ENCODE measurements at regions not wholly inside any gene's neighbourhood (a gene's known extent, or its start where the extent isn't known, plus 50 kb on each side); places are given as distances from the start of the nearest gene placed in this dataset.

DNA sequence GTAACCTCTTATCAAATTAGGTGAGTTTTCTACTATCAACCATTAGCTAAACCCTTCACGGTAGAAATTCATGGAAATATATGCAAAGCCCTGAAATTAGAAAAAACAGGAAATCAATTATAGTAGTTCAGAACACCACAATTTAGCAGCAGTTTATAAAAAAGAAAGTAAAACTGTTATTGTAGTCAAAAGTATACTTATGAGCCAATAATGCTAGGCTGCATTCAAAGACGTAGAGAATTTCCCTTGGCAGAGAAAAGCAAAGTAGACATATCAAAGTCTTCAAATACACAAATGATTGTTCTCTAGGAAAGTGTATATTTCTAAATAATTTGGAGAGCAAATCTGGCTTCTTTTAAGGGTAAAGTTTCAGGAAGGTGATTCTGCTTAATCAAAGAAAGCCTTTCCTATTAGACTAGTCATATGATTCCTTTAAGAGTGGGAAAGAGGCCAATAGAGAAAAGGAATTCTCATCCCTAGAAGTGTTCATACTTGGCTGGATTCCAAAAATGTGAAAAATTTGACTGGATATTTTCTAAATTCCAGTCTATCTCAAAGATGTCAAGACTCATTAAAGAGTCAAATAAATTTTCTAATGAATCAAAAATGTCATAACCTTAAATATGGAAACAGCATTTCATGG is 185.5 kb downstream of the SMC2 start (continued):
- TF ChIP-seq YY1 (IDR thresholded peaks at IDR 0.05): no peak
- TF ChIP-seq RAD21 (IDR thresholded peaks at IDR 0.05): no peak
- TF ChIP-seq RXRA (IDR thresholded peaks at IDR 0.05): no peak
- TF ChIP-seq, protein P1, sequence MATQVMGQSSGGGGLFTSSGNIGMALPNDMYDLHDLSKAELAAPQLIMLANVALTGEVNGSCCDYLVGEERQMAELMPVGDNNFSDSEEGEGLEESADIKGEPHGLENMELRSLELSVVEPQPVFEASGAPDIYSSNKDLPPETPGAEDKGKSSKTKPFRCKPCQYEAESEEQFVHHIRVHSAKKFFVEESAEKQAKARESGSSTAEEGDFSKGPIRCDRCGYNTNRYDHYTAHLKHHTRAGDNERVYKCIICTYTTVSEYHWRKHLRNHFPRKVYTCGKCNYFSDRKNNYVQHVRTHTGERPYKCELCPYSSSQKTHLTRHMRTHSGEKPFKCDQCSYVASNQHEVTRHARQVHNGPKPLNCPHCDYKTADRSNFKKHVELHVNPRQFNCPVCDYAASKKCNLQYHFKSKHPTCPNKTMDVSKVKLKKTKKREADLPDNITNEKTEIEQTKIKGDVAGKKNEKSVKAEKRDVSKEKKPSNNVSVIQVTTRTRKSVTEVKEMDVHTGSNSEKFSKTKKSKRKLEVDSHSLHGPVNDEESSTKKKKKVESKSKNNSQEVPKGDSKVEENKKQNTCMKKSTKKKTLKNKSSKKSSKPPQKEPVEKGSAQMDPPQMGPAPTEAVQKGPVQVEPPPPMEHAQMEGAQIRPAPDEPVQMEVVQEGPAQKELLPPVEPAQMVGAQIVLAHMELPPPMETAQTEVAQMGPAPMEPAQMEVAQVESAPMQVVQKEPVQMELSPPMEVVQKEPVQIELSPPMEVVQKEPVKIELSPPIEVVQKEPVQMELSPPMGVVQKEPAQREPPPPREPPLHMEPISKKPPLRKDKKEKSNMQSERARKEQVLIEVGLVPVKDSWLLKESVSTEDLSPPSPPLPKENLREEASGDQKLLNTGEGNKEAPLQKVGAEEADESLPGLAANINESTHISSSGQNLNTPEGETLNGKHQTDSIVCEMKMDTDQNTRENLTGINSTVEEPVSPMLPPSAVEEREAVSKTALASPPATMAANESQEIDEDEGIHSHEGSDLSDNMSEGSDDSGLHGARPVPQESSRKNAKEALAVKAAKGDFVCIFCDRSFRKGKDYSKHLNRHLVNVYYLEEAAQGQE (IDR thresholded peaks at IDR 0.05): no peak

DNA sequence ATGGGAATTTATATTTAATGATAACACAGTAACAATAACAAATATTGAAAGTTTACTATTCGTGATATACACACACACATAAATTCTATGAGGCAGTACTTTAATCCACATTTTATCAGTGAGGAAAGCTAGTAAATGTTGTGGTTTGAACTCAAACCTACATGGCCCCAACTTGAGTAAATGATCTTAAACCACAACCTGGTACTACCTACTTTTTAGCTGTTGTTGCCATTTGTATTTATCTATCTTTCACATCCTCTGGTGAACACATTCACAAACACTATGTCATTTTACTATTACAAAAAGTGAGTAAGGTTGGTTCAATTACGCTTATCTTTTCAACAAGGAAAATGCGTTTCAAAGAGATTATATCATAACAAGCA is 186.1 kb downstream of the SMC2 start:
- Histone ChIP-seq H3K4me3 (ENCODE audit: low read depth in 1 of 3, low read length in 3 of 3) (no peak overlapping the region), H3K4me1 (ENCODE audit: control insufficient read depth in 4 of 4, insufficient read depth in 4 of 4, low read length in 3 of 4) (peaks cover 0 to 10% (median 0%) of the 10 kb centered on the region in 4 donors), H3K36me3 (ENCODE audit: control insufficient read depth in 4 of 4, insufficient read depth in 3 of 4, low read depth in 1 of 4, low read length in 3 of 4) (no peaks in the 10 kb centered on the region), H3K27ac (ENCODE audit: low read depth in 1 of 2, low read length in 2 of 2) (no peak overlapping the region), H3K9ac (ENCODE audit: low read depth in 1 of 2, low read length in 2 of 2) (no peak overlapping the region), H3K9me3 (ENCODE audit: control insufficient read depth in 4 of 4, low read length in 3 of 4) (no peaks in the 10 kb centered on the region), H3K27me3 (ENCODE audit: control insufficient read depth in 4 of 4, insufficient read depth in 4 of 4, low read length in 3 of 4) (no peaks in the 10 kb centered on the region)
- TF ChIP-seq JUND (IDR thresholded peaks at IDR 0.05): no peak
- TF ChIP-seq NR2F2 (IDR thresholded peaks at IDR 0.05): no peak
- TF ChIP-seq, protein P2, sequence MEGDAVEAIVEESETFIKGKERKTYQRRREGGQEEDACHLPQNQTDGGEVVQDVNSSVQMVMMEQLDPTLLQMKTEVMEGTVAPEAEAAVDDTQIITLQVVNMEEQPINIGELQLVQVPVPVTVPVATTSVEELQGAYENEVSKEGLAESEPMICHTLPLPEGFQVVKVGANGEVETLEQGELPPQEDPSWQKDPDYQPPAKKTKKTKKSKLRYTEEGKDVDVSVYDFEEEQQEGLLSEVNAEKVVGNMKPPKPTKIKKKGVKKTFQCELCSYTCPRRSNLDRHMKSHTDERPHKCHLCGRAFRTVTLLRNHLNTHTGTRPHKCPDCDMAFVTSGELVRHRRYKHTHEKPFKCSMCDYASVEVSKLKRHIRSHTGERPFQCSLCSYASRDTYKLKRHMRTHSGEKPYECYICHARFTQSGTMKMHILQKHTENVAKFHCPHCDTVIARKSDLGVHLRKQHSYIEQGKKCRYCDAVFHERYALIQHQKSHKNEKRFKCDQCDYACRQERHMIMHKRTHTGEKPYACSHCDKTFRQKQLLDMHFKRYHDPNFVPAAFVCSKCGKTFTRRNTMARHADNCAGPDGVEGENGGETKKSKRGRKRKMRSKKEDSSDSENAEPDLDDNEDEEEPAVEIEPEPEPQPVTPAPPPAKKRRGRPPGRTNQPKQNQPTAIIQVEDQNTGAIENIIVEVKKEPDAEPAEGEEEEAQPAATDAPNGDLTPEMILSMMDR (IDR thresholded peaks at IDR 0.05; ENCODE audit: low read depth, low read length, missing input control): no peak
- TF ChIP-seq, protein P3, sequence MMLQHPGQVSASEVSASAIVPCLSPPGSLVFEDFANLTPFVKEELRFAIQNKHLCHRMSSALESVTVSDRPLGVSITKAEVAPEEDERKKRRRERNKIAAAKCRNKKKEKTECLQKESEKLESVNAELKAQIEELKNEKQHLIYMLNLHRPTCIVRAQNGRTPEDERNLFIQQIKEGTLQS (IDR thresholded peaks at IDR 0.05): no peak
- TF ChIP-seq, protein P4, sequence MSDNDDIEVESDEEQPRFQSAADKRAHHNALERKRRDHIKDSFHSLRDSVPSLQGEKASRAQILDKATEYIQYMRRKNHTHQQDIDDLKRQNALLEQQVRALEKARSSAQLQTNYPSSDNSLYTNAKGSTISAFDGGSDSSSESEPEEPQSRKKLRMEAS (IDR thresholded peaks at IDR 0.05): no peak
- no peak for TF ChIP-seq FOXA2 (IDR thresholded peaks at IDR 0.05)
- TF ChIP-seq RAD21 (IDR thresholded peaks at IDR 0.05): no peak
- no peak for TF ChIP-seq FOXA1 (IDR thresholded peaks at IDR 0.05)
- TF ChIP-seq, protein P1 (IDR thresholded peaks at IDR 0.05): no peak
- no peak for DNase-seq (ENCODE audit: low spot score)
- 90% methylated on average over 3 of the region's 3 CpGs for WGBS

All from liver (tissue), 8 donors.